Posterior cingulate gyrus (tissue), 11 donors: ENCODE measurements at regions not wholly inside any gene's neighbourhood (a gene's known extent, or its start where the extent isn't known, plus 50 kb on each side); places are given as distances from the start of the nearest gene placed in this dataset.

ENCODE experiments used
- DNase-seq, 10 donors: peaks; one replicate each; pipeline versions ENCODE4 v3.0.0 to v3.0.0-alpha.2; 2020 to 2021; ENCODE audit warnings: mixed read lengths in 3 of 10
- intact Hi-C: fragments of 100-400 bp; cut with DNase I; formaldehyde crosslinking; loops from one replicate; pipeline ENCODE4 v1.15.1; 2023

DNA sequence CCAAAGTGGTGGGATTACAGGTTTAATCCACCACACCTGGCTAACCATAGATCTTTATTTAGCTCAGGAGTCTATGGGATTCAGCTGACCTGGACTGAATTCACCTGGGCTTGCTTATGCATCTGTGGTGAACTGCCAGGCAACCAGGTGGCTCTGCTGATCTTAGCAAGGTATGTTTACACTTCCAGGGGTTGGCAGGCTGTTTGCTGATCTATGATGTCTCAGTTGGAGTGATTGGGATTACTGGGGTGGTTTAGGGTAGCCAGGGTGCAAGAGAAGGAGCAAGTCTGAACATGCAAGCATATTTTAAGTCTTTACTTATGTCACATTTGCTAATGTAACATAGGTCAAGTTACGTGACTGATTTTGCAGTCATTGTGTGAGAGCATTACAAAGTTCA, 63.6 kb upstream of the JAK2 start:
- intact Hi-C loops, result no loop called here
- DNase-seq, result no peak

DNA sequence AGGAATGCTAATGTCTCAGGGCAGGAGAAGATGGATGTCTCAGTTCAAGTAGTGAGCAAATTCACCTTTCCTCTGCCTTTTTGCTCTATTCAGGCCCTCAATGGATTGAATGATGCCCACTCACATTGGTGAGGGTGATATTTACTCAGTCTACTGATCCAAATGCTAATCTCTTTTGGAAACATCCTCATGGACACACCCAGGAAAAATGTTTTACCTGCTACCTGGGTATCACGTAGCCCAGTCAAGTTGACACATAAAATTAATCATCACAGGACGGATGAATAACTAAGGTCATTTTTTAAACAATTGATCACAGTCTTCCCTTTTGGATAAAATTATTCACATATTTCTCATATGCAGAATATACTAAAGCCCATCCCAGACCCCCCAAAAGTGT, 63.0 kb upstream of the JAK2 start:
- DNase-seq, result no peak
- intact Hi-C loops, result no loop called here

DNA sequence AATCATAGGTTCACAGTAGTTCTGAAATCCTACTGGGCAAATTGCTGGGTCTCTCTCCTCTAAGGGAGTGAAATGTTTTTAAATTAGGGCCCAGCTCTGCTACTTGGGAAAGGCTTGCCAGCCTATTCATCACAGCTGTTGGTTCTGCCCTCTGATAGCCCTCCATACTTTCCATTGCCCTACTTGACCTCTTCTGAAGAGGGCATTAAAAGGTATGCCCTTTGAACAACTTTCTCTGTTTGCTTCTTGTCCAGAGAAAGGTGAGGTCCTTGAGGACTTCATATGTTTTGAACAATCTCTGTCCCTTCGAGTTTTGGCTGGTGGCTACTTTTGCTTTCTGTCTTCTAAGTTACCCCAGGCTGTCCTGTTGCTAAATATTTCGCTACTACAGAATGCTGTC, 62.3 kb upstream of the JAK2 start:
- no peak for DNase-seq
- intact Hi-C loops, result no loop called here

DNA sequence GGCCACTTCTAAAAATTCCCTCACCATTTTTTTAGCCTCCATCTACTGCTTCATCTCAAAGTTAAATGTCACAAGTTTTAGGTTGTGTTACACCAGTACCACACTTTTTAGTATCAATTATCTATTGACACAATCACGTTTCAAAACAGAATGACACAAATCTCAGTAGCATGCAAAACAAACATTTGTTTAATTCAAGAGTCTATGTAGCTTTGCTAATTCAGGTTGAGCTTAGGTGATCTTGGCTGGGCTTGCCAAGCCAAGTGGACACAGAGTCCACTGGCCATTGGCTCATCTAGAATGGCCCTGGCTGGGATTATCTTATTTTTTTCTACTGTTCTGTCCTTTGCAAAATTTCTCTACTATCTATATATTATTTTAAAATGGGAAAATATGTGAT, 61.9 kb upstream of the JAK2 start:
- no peak for DNase-seq
- intact Hi-C loops, result no loop called here

DNA sequence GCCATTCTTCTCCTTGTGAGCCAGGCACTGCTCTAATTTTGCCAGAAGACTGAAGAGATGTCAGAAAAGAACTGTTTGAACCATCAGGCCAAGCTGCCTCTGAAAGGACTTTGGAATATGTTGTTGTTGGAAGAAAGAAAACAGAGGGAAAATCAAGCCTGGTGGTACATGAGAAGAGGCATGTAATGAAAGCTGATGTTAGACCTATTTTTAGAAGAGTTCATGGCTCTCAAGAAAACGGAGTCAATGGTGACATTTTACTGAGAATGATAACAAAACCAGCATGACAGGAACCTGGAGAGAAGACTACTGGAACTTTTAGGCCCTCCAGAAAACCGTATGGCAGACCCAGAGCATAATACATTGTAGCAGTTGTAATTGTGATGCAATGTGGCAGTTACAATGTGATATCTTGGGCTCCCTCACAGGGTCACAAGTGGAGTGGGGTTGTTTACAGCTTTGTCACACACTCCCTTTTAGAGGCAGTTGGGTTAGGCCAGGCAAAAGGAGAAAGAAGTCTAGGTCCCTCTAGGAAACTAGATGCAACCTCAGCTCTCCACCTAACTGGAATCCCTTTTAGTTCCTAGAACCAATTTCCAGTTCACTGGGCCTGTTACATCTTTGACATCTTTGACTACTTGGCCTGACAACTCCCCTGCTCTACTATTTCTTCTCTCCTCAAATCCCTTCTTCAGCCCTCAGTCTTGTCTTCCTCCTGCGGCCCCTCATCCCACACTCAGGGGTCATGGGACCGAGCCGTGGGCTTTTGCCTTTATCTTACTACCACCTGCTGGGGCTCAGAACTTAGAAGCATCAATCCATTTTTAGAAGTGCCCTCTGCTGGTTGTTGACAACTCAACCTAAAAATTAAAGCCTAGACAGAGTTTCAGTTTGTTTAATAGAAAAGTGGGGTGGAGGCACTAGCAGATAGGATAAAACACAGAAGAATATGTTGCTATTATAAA, 61.2 kb upstream of the JAK2 start:
- DNase-seq, result no peak
- intact Hi-C loops, result loop anchor here (2.0 kb wide), 1 partner anchor 161 kb away; no protein-coding TSS in a partner anchor

DNA sequence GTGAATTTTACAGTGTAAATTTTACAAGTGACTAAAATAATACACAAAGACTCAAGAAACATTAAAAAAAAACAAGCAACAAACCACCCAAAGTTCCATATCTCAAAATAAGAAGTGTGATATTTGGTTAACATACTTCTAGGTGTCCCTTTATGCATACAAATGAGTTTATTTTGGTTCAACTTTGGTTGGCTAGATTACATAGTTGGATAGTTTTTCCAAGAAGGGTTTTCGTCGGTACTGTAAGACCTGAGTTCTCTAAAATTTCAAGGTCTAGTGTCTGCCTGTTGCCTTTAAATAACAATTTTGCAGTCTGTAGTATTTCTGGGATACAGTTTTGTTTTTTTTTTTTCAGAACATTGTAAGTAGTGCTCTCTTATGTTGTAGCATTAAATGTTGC, 58.8 kb upstream of the JAK2 start:
- intact Hi-C loops, result no loop called here
- DNase-seq, result no peak

DNA sequence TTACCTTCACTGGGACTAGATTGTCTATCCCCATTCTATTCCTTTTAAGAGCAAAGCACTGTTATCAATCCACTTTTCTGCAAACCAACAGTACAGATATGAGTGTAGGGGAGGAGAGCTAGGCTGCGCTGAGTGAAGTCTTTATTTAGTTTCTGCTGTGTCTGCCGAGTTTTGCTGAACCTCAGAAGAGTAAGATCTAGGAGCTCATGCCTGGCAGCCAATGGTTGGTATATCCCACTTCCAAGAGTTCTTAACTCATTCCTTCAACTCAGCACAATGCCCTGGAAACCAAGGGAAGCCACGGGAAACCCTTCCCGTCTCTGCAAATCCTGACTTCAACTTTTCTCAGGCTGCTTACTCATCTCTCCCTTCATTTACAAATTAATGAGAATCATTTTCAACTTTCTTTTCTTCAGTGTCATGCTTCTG, 58.0 kb upstream of the JAK2 start:
- DNase-seq, result no peak
- intact Hi-C loops, result no loop called here

DNA sequence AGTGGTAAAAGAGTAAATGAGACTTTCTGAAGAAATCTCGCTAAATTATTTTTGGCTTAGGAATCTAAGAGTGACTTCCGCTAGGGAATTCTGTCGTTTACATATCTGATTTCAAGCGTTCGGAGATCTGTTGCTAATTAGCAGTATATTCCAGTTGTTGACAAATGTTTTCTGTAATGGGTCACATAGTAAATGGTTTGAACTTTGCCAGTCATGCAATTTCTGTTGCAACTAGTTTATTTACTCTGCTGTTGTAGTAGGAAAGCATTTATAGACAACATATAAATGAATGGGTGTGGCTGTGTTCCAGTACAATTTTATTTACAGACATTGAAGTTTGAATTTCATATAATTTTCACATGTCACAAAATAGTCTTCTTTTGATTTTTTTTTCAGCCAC, 57.4 kb upstream of the JAK2 start:
- DNase-seq, result no peak
- intact Hi-C loops, result no loop called here

DNA sequence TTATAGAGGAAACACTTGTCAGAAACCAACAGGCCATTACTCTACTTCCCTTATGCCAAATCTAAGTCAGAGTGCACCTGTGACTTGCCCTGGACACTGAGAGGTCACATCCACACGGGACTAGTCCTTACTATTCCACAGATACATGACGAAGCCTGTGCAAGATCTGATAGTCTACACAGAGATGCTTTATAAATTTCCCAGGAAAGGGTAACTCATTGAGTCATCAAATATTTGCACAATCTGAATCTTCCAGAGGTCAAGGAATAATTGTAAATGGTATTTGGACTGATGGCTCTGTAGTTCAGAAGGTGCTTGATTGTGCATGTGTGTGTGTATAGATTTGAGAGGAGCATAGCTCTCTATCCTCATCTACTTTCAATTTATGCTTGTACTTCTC, 55.2 kb upstream of the JAK2 start:
- no peak for DNase-seq
- intact Hi-C loops, result loop anchor here (10.0 kb wide), 1 partner anchor 55 kb away; the partner anchor contains the start of gene JAK2

DNA sequence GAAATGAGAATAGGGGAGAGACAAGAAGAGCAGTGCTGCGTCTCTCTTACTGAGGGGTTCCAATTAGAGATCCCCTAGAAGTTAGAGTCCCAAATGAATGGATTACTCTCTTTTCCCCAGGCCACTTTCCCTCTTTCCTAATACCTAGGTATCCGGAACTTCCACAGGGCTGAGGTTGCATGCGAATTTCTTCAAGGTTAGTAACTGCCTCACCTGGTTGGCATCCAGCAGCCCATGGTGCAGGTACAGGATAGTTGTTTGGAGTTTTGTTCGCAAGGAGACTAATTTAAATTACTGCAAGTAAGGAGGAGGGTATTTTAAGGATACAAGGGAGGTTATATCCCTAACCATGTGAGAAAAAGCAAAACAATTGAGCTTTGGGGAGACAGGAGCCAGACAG, 52.4 kb upstream of the JAK2 start:
- no peak for DNase-seq

DNA sequence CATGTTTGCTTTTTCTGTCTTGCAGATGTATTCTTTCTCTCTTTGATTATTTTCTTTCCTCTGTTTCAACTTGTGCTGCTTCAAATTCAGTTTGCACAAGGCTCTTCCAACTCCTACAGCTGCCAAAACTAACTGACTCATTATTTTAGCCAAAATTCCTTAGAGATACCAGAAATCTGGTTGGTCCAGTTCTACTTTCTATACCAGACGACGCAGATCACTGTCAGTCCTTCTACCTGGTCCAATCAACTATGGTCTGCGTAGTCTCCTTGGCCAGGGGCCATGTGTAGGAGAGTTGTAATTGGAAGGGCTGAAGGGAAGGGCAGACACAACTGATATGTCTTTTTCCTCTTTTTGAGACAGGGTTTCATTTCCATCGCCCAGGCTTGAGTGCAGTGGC, 51.9 kb upstream of the JAK2 start:
- peak in 1 of 10 donors; percentile 5 for DNase-seq
- intact Hi-C loops, result loop anchor here (10.0 kb wide), 1 partner anchor 52 kb away; the partner anchor contains the start of gene JAK2

More for the DNA sequence above, 52.4 kb upstream of the JAK2 start:
- intact Hi-C loops, result loop anchor here (10.0 kb wide), 1 partner anchor 52 kb away; the partner anchor contains the start of gene JAK2

DNA sequence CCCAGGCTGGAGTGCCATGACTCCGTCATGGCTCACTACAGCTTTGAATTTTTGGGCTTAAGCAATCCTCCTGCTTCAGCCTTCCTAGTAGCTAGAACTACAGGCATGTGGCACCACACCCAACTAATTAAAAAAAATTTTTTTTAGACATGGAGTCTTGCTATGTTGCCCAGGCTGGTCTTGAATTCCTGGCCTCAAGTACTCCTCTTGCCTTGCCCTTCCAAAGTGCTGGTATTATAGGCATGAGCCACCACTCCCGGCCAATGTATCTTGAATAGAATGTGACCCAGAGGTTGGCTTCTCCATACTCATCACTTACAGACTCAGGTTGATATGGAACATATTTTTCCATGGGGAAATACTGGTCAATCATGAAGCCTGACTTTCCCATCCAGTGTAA, 51.2 kb upstream of the JAK2 start:
- no peak for DNase-seq
- intact Hi-C loops, result loop anchor here (10.0 kb wide), 1 partner anchor 51 kb away; the partner anchor contains the start of gene JAK2

DNA sequence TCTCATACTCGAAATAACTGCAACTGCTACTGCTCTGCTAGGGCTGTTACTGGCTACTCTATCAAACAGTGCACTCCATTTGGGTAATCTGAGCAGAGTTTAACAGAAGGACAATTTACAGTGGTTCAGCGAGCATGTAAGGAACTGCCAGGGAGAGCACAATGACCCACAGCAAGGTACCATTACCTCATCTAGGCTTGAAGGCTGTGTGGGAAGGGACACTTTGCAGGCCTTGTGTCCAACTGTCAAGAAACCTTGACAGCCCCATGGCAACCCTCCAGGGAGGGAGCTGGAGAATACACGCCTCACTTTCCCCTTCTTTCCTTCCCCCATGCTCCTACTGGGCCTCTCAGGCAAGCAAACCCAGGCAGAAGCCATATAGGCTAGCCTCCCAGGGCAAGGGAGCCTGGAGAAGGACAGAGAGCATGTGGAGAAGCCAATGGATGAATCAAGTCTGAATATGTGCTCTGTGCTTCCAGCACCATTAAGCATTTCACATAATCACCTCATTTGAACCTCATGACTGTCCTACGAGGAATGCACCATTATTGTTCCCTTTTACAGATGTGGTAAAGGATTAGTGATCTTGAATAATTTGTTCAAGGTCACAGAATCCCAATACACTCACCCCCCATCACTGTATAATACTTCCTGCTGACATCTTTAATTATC, 49.9 kb upstream of the JAK2 start:
- intact Hi-C loops, result loop anchor here (10.0 kb wide), 1 partner anchor 50 kb away; the partner anchor contains the start of gene JAK2
- no peak for DNase-seq
